Activated naive CD4-positive, alpha-beta T cell treated with Interleukin-2 at 50 U/mL for 16 hours (primary cell): ENCODE measurements at regions not wholly inside any gene's neighbourhood (a gene's known extent, or its start where the extent isn't known, plus 50 kb on each side); places are given as distances from the start of the nearest gene placed in this dataset.
A peak's percentile ranks its signal among the peaks of the same experiment; 100 is the strongest.
"Not testable (repeated sequence)": the region's sequence is repeated elsewhere in the genome, so short reads cannot be mapped to it uniquely, and the experiment has no call there.

Source experiments
- DNase-seq: peaks from one replicate; pipeline ENCODE4 v3.0.0-alpha.2; 2020

- DNase-seq, result peak; percentile 63
These were observed 90.6 kb downstream of the ANXA2R start for GRCh38 chr5:42949348-42950115.

- DNase-seq, result peak; percentile 67
These were observed 91.2 kb downstream of the ANXA2R start for GRCh38 chr5:42948961-42949347.

- no peak for DNase-seq
These were observed 95.1 kb downstream of the ANXA2R start for GRCh38 chr5:42944989-42945388.

- DNase-seq, result no peak
These were observed 96.0 kb downstream of the ANXA2R start for GRCh38 chr5:42943931-42944631.

GRCh38 chr5:42940853-42941252 is 99.3 kb downstream of the ANXA2R start:
- DNase-seq, result no peak

- not testable (repeated sequence) for DNase-seq
These were observed 108.1 kb downstream of the ANXA2R start for GRCh38 chr5:42932011-42932410.

- not testable (repeated sequence) for DNase-seq
These were observed 108.7 kb downstream of the ANXA2R start for GRCh38 chr5:42931451-42931850.

- DNase-seq, result no peak
These were observed 109.2 kb downstream of the ANXA2R start for GRCh38 chr5:42930934-42931333.

- DNase-seq, result no peak
These were observed 110.2 kb downstream of the ANXA2R start for GRCh38 chr5:42929871-42930270.

- DNase-seq, result no peak
These were observed 112.4 kb downstream of the ANXA2R start for GRCh38 chr5:42927730-42928129.

- DNase-seq, result no peak
These were observed 113.0 kb upstream of the SELENOP start for GRCh38 chr5:42924686-42925085.

- no peak for DNase-seq
These were observed 112.5 kb upstream of the SELENOP start for GRCh38 chr5:42924226-42924625.

- no peak for DNase-seq
These were observed 112.0 kb upstream of the SELENOP start for GRCh38 chr5:42923710-42924109.

GRCh38 chr5:42919600-42919999 is 107.9 kb upstream of the SELENOP start:
- DNase-seq, result no peak

GRCh38 chr5:42915306-42915866 is 103.7 kb upstream of the SELENOP start:
- DNase-seq, result no peak

- peak; percentile 53 for DNase-seq
These were observed 100.6 kb upstream of the SELENOP start for GRCh38 chr5:42912184-42912798.

- DNase-seq, result peak; percentile 88
These were observed 97.1 kb upstream of the SELENOP start for GRCh38 chr5:42908509-42909488.

GRCh38 chr5:42908086-42908485 is 96.4 kb upstream of the SELENOP start:
- DNase-seq, result no peak

GRCh38 chr5:42905827-42906226 is 94.1 kb upstream of the SELENOP start:
- no peak for DNase-seq

- DNase-seq, result no peak
These were observed 89.0 kb upstream of the SELENOP start for GRCh38 chr5:42900734-42901133.

GRCh38 chr5:42898760-42899159 is 87.1 kb upstream of the SELENOP start:
- no peak for DNase-seq

- DNase-seq, result no peak
These were observed 84.8 kb upstream of the SELENOP start for GRCh38 chr5:42896523-42896922.
